ENCODE measurements at regions not wholly inside any gene's neighbourhood (a gene's known extent, or its start where the extent isn't known, plus 50 kb on each side); places are given as distances from the start of the nearest gene placed in this dataset.

DNA sequence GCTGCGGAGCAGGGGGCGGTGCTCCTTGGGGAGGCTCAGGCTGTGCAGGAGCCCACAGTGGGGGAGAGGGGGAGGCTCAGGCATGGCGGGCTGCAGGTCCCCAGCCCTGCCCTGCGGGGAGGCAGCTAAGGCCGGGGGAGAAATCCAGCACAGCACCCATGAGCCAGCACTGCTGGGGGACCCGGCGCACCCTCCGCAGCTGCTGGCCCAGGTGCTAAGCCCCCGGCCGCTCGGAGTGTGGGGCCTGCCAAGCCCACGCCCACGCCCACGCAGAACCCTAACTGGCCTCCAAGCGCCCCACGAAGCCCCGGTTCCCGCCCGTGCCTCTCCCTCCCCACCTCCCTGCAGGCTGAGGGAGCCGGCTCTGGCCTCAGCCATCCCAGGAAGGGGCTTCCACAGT, 145.6 kb upstream of the SEL1L start:
- TF ChIP-seq GABPA (IDR thresholded peaks at IDR 0.05; ENCODE audit: low read depth), result no peak
- TF ChIP-seq, protein P1, sequence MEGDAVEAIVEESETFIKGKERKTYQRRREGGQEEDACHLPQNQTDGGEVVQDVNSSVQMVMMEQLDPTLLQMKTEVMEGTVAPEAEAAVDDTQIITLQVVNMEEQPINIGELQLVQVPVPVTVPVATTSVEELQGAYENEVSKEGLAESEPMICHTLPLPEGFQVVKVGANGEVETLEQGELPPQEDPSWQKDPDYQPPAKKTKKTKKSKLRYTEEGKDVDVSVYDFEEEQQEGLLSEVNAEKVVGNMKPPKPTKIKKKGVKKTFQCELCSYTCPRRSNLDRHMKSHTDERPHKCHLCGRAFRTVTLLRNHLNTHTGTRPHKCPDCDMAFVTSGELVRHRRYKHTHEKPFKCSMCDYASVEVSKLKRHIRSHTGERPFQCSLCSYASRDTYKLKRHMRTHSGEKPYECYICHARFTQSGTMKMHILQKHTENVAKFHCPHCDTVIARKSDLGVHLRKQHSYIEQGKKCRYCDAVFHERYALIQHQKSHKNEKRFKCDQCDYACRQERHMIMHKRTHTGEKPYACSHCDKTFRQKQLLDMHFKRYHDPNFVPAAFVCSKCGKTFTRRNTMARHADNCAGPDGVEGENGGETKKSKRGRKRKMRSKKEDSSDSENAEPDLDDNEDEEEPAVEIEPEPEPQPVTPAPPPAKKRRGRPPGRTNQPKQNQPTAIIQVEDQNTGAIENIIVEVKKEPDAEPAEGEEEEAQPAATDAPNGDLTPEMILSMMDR (IDR thresholded peaks at IDR 0.05; ENCODE audit: insufficient read depth, low read length), result no peak
- no peak for TF ChIP-seq POLR2AphosphoS5 (IDR thresholded peaks at IDR 0.05; ENCODE audit: low read depth)
- no peak for TF ChIP-seq SPI1 (IDR thresholded peaks at IDR 0.05; ENCODE audit: borderline replicate concordance, low read depth)
- TF ChIP-seq, protein P2, sequence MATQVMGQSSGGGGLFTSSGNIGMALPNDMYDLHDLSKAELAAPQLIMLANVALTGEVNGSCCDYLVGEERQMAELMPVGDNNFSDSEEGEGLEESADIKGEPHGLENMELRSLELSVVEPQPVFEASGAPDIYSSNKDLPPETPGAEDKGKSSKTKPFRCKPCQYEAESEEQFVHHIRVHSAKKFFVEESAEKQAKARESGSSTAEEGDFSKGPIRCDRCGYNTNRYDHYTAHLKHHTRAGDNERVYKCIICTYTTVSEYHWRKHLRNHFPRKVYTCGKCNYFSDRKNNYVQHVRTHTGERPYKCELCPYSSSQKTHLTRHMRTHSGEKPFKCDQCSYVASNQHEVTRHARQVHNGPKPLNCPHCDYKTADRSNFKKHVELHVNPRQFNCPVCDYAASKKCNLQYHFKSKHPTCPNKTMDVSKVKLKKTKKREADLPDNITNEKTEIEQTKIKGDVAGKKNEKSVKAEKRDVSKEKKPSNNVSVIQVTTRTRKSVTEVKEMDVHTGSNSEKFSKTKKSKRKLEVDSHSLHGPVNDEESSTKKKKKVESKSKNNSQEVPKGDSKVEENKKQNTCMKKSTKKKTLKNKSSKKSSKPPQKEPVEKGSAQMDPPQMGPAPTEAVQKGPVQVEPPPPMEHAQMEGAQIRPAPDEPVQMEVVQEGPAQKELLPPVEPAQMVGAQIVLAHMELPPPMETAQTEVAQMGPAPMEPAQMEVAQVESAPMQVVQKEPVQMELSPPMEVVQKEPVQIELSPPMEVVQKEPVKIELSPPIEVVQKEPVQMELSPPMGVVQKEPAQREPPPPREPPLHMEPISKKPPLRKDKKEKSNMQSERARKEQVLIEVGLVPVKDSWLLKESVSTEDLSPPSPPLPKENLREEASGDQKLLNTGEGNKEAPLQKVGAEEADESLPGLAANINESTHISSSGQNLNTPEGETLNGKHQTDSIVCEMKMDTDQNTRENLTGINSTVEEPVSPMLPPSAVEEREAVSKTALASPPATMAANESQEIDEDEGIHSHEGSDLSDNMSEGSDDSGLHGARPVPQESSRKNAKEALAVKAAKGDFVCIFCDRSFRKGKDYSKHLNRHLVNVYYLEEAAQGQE (IDR thresholded peaks at IDR 0.05; ENCODE audit: insufficient replicate concordance, low read depth), result no peak
- H3K27ac ChIP-seq (replicated peaks), result no peak overlapping the region
- no peak overlapping the region for H3K4me3 ChIP-seq (replicated peaks; ENCODE audit: insufficient read depth, low read length)
- no peaks in the 10 kb centered on the region for H3K27me3 ChIP-seq (ENCODE audit: insufficient read depth, poor library complexity, severe bottlenecking)
- no peak for DNase-seq (ENCODE audit: low read depth in 1 of 2, low spot score in 1 of 2)

DNA sequence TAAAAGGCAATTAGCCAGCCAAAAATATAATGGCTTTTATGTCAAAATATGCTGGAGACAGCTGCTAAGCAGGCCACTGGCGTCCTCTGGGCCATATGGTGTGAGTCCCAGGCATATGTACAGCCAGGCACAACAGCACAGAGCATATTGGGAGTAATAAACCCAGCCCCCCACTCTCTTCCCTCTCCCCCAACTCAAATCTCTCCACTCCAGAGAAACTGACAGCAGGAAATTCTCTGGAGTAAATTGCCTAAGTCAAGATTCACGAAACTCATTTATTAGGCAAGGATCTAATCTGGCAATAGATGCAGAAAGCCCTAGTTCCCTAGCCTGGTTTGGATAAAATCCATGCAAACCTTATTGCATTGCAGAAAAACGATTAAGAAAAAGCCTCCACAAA, 147.9 kb upstream of the SEL1L start:
- no peak for TF ChIP-seq GABPA (IDR thresholded peaks at IDR 0.05; ENCODE audit: low read depth)
- TF ChIP-seq SPI1 (IDR thresholded peaks at IDR 0.05; ENCODE audit: borderline replicate concordance, low read depth), result no peak
- no peak overlapping the region for H3K4me3 ChIP-seq (replicated peaks; ENCODE audit: insufficient read depth, low read length)
- H3K27ac ChIP-seq (replicated peaks), result no peak overlapping the region
- no peaks in the 10 kb centered on the region for H3K27me3 ChIP-seq (ENCODE audit: insufficient read depth, poor library complexity, severe bottlenecking)
- no peak for DNase-seq (ENCODE audit: low read depth in 1 of 2, low spot score in 1 of 2)

DNA sequence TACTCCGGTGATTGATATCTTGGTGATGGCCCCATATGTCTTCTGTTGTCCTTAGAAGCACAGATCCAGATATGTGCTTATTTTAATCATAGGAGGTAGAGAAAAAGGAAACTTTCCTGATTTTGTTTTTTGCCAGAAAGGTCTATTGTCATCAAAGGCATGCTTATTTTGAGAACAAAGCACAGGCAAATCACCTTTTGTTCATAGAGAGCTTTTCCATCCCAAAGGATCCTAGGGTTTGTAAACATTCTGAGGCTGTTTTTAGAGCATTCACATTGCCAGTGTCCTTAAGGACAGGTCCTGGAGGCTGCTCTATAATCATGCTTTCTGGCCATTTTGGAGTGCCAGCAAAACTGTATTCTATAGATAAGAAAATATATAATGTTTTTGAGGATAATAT, 148.5 kb upstream of the SEL1L start:
- Histone ChIP-seq H3K27me3 (ENCODE audit: insufficient read depth, poor library complexity, severe bottlenecking) (no peaks in the 10 kb centered on the region), H3K4me3 (replicated peaks; ENCODE audit: insufficient read depth, low read length) (no peak overlapping the region), H3K27ac (replicated peaks) (no peak overlapping the region)
- no peak for TF ChIP-seq GABPA (IDR thresholded peaks at IDR 0.05; ENCODE audit: low read depth)
- TF ChIP-seq, protein P1 (IDR thresholded peaks at IDR 0.05; ENCODE audit: insufficient read depth, low read length), result no peak
- no peak for TF ChIP-seq SPI1 (IDR thresholded peaks at IDR 0.05; ENCODE audit: borderline replicate concordance, low read depth)
- TF ChIP-seq POLR2AphosphoS5 (IDR thresholded peaks at IDR 0.05; ENCODE audit: low read depth), result no peak
- TF ChIP-seq, protein P2 (IDR thresholded peaks at IDR 0.05; ENCODE audit: insufficient replicate concordance, low read depth), result no peak
- DNase-seq (ENCODE audit: low read depth in 1 of 2, low spot score in 1 of 2), result no peak

DNA sequence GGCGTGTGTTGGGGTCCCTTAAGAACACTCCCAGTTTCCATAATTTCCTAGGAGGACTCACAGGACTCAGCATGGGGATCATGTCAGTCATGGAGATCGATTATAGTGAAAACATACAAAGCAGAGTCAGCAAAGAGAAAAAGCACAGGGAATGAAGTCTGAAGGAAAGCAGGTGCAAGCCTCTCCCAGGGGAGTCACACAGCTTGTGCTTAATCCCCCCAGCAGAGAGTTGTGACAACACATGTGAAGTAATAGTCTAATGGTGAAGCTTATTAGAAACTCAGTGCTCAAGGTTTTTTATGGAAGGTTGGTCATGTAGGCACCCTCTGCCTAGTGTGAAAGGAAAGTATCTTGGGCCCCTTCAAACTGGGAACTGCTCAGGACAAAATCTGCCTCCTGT, 149.0 kb upstream of the SEL1L start:
- Histone ChIP-seq H3K27me3 (ENCODE audit: insufficient read depth, poor library complexity, severe bottlenecking) (no peaks in the 10 kb centered on the region), H3K27ac (replicated peaks) (no peak overlapping the region), H3K4me3 (replicated peaks; ENCODE audit: insufficient read depth, low read length) (no peak overlapping the region)
- TF ChIP-seq POLR2AphosphoS5 (IDR thresholded peaks at IDR 0.05; ENCODE audit: low read depth) (no peak), GABPA (IDR thresholded peaks at IDR 0.05; ENCODE audit: low read depth) (no peak), SPI1 (IDR thresholded peaks at IDR 0.05; ENCODE audit: borderline replicate concordance, low read depth) (no peak)
- TF ChIP-seq, protein P2 (IDR thresholded peaks at IDR 0.05; ENCODE audit: insufficient replicate concordance, low read depth), result no peak
- TF ChIP-seq, protein P1 (IDR thresholded peaks at IDR 0.05; ENCODE audit: insufficient read depth, low read length), result no peak
- no peak for DNase-seq (ENCODE audit: low read depth in 1 of 2, low spot score in 1 of 2)
